Neural cell (in vitro differentiated cells): ENCODE measurements at regions not wholly inside any gene's neighbourhood (a gene's known extent, or its start where the extent isn't known, plus 50 kb on each side); places are given as distances from the start of the nearest gene placed in this dataset.

Experiments
- H2AFZ ChIP-seq: fragments of 200-600, 300-800 bp; sonication (generic), shearing (Covaris generic); 2 replicates; pipeline ENCODE4 v1.6.0; 2014; ENCODE audit warnings: low read depth, mild to moderate bottlenecking, antibody characterized with exemption, low read length, moderate library complexity
- H3F3A ChIP-seq: fragments of 200-600 bp; shearing (Covaris generic); 2 replicates; pipeline ENCODE4 v1.6.1; 2016; ENCODE audit warnings: mild to moderate bottlenecking, moderate library complexity, mixed read lengths, antibody characterized with exemption, low read length; ENCODE audit not compliant: insufficient read depth, poor library complexity, severe bottlenecking
- H3K27ac ChIP-seq: fragments of 200-600, 300-800 bp; sonication (generic), shearing (Covaris generic); 2 replicates; pipeline ENCODE4 v1.5.1; 2014; ENCODE audit warnings: mild to moderate bottlenecking, low read length, moderate library complexity
- H3K27me3 ChIP-seq: fragments of 300-800, 200-600 bp; sonication (generic), shearing (Covaris generic); 2 replicates; pipeline ENCODE4 v1.6.0; 2014; ENCODE audit warnings: mild to moderate bottlenecking, low read depth, low read length, moderate library complexity; ENCODE audit not compliant: insufficient read depth
- H3K36me3 ChIP-seq: fragments of 300-800, 200-600 bp; sonication (generic), shearing (Covaris generic); 2 replicates; pipeline ENCODE4 v1.5.1; 2014; ENCODE audit warnings: mild to moderate bottlenecking, antibody characterized with exemption, low read length, moderate library complexity; ENCODE audit not compliant: insufficient read depth
- H3K4me2 ChIP-seq: fragments of 300-800, 200-600 bp; sonication (generic), shearing (Covaris generic); 2 replicates; pipeline ENCODE4 v1.6.0; 2014; ENCODE audit warnings: mild to moderate bottlenecking, low read length
- H3K4me3 ChIP-seq: fragments of 300-800, 200-600 bp; sonication (generic), shearing (Covaris generic); 2 replicates; pipeline ENCODE4 v1.5.1; 2014; ENCODE audit warnings: mild to moderate bottlenecking, low read length, moderate library complexity
- H3K79me2 ChIP-seq: fragments of 200-600 bp; shearing (Covaris generic); replicated peaks from 2 replicates; pipeline ENCODE4 v1.6.0; 2014; ENCODE audit warnings: mild to moderate bottlenecking, low read length, moderate library complexity; ENCODE audit not compliant: insufficient read depth
- H3K9ac ChIP-seq: fragments of 300-800, 200-600 bp; sonication (generic), shearing (Covaris generic); 2 replicates; pipeline ENCODE4 v1.6.1; 2016; ENCODE audit warnings: mild to moderate bottlenecking, low read length, mixed read lengths
- H3K9me2 ChIP-seq: fragments of 200-600 bp; shearing (Covaris generic); 2 replicates; pipeline ENCODE4 v1.6.1; 2016; ENCODE audit warnings: mild to moderate bottlenecking, low read length, mixed read lengths; ENCODE audit not compliant: insufficient read depth
- H3K9me3 ChIP-seq: fragments of 200-600, 300-800 bp; sonication (generic), shearing (Covaris generic); 2 replicates; pipeline ENCODE4 v1.6.1; 2016; ENCODE audit warnings: mild to moderate bottlenecking, mixed run types, low read length, moderate library complexity, mixed read lengths
- H4K20me1 ChIP-seq: fragments of 200-600 bp; shearing (Covaris generic); 2 replicates; pipeline ENCODE4 v1.6.1; 2016; ENCODE audit warnings: mild to moderate bottlenecking, mixed run types; ENCODE audit not compliant: insufficient read depth
- CTCF ChIP-seq: fragments of 450-650 bp; IDR thresholded peaks from 2 replicates; pipeline ENCODE4 v1.5.1; 2014; ENCODE audit warnings: antibody characterized with exemption, mild to moderate bottlenecking, moderate library complexity; ENCODE audit not compliant: poor library complexity, severe bottlenecking
- EP300 ChIP-seq: fragments of 450-650 bp; conservative IDR thresholded peaks from 2 replicates; pipeline ENCODE4 v1.6.1; 2014; ENCODE audit warnings: antibody characterized with exemption, mild to moderate bottlenecking, moderate library complexity; ENCODE audit not compliant: poor library complexity, severe bottlenecking
- EZH2 ChIP-seq: fragments of 200-600, 300-800 bp; shearing (Covaris generic), sonication (generic); IDR thresholded peaks from 2 replicates; pipeline ENCODE4 v1.6.1; 2014; ENCODE audit warnings: antibody characterized with exemption, low read length, borderline replicate concordance, mild to moderate bottlenecking; ENCODE audit not compliant: insufficient read depth, poor library complexity, severe bottlenecking
- MXI1 ChIP-seq: fragments of 450-650 bp; conservative IDR thresholded peaks from 2 replicates; pipeline ENCODE4 v1.6.1; 2014; ENCODE audit warnings: antibody characterized with exemption, mild to moderate bottlenecking; ENCODE audit not compliant: poor library complexity, severe bottlenecking
- POLR2AphosphoS5 ChIP-seq: IDR thresholded peaks from 2 replicates; pipeline ENCODE4 v1.6.1; 2012
- RAD21 ChIP-seq: fragments of 450-650 bp; conservative IDR thresholded peaks from 2 replicates; pipeline ENCODE4 v1.6.1; 2014; ENCODE audit warnings: antibody characterized with exemption, mild to moderate bottlenecking, moderate library complexity
- REST ChIP-seq: IDR thresholded peaks from 2 replicates; pipeline ENCODE4 v1.6.1; 2012; ENCODE audit warnings: borderline replicate concordance
- SMC3 ChIP-seq: fragments of 450-650 bp; conservative IDR thresholded peaks from 2 replicates; pipeline ENCODE4 v1.6.1; 2014; ENCODE audit warnings: antibody characterized with exemption, mild to moderate bottlenecking, moderate library complexity; ENCODE audit not compliant: poor library complexity
- TAF1 ChIP-seq: IDR thresholded peaks from 2 replicates; pipeline ENCODE4 v1.6.1; 2012; ENCODE audit warnings: low read depth

GRCh38 chr21:43313221-43313938 lies 113.6 kb downstream of the SIK1 start:
- H3K4me2 ChIP-seq: no peak overlapping the region
- no peak for TF ChIP-seq EZH2
- no peak for TF ChIP-seq POLR2AphosphoS5
- TF ChIP-seq MXI1: no peak
- no peak for TF ChIP-seq CTCF
- TF ChIP-seq EP300: no peak
- TF ChIP-seq TAF1: no peak
- TF ChIP-seq REST: no peak
- TF ChIP-seq SMC3: no peak
- TF ChIP-seq RAD21: no peak

GRCh38 chr21:43312751-43313169 lies 114.2 kb downstream of the SIK1 start:
- H3K4me2 ChIP-seq: no peak overlapping the region

More at GRCh38 chr21:43313221-43313938, 113.6 kb downstream of the SIK1 start:
- H3K9me2 ChIP-seq: no peaks in the 10 kb centered on the region
- no peaks in the 10 kb centered on the region for H3K79me2 ChIP-seq
- H2AFZ ChIP-seq: no peak overlapping the region
- no peaks in the 10 kb centered on the region for H3K27me3 ChIP-seq
- H3K27ac ChIP-seq: no peak overlapping the region
- no peaks in the 10 kb centered on the region for H3F3A ChIP-seq
- no peaks in the 10 kb centered on the region for H3K36me3 ChIP-seq
- H3K9ac ChIP-seq: no peak overlapping the region
- no peak overlapping the region for H3K4me3 ChIP-seq
- H3K9me3 ChIP-seq: no peaks in the 10 kb centered on the region
- H4K20me1 ChIP-seq: no peaks in the 10 kb centered on the region

More at GRCh38 chr21:43312751-43313169, 114.2 kb downstream of the SIK1 start:
- H2AFZ ChIP-seq: no peak overlapping the region
- TF ChIP-seq TAF1 (no peak), EZH2 (no peak), REST (no peak), POLR2AphosphoS5 (no peak), CTCF (no peak), MXI1 (no peak), RAD21 (no peak), SMC3 (no peak), EP300 (no peak)
- no peaks in the 10 kb centered on the region for H3K36me3 ChIP-seq
- no peak overlapping the region for H3K27ac ChIP-seq
- H3K9ac ChIP-seq: no peak overlapping the region
- H3K4me3 ChIP-seq: no peak overlapping the region
- H4K20me1 ChIP-seq: no peaks in the 10 kb centered on the region
- no peaks in the 10 kb centered on the region for H3K27me3 ChIP-seq
- H3K9me2 ChIP-seq: no peaks in the 10 kb centered on the region
- no peaks in the 10 kb centered on the region for H3K9me3 ChIP-seq
- H3F3A ChIP-seq: no peaks in the 10 kb centered on the region
- no peaks in the 10 kb centered on the region for H3K79me2 ChIP-seq
